HG02588 (cell line): ENCODE measurements at regions not wholly inside any gene's neighbourhood (a gene's known extent, or its start where the extent isn't known, plus 50 kb on each side); places are given as distances from the start of the nearest gene placed in this dataset.

Experiments used
- ATAC-seq: cut with Tn5 transposase; IDR thresholded peaks from one replicate; pipeline ENCODE4 v1.9.1; 2021; ENCODE audit warnings: mild to moderate bottlenecking, moderate library complexity; ENCODE audit not compliant: unreplicated experiment

GRCh38 chr17:13921841-13922776, 147.2 kb upstream of the COX10 start:
- no peak for ATAC-seq

GRCh38 chr17:13922885-13923284, 146.4 kb upstream of the COX10 start:
- no peak for ATAC-seq

- ATAC-seq: no peak
Observed at GRCh38 chr17:13925579-13925978, 143.7 kb upstream of the COX10 start.

- peak; percentile 67 for ATAC-seq
Observed at GRCh38 chr17:13931111-13931526, 138.2 kb upstream of the COX10 start.

GRCh38 chr17:13931800-13932460, 137.4 kb upstream of the COX10 start:
- ATAC-seq: no peak

- no peak for ATAC-seq
Observed at GRCh38 chr17:13933441-13934276, 135.6 kb upstream of the COX10 start.

- ATAC-seq: no peak
Observed at GRCh38 chr17:13939222-13939621, 130.1 kb upstream of the COX10 start.

- ATAC-seq: no peak
Observed at GRCh38 chr17:13940858-13941665, 128.2 kb upstream of the COX10 start.

GRCh38 chr17:13941781-13942180, 127.5 kb upstream of the COX10 start:
- ATAC-seq: no peak

- no peak for ATAC-seq
Observed at GRCh38 chr17:13943909-13944308, 125.4 kb upstream of the COX10 start.

- no peak for ATAC-seq
Observed at GRCh38 chr17:13947499-13947898, 121.8 kb upstream of the COX10 start.

GRCh38 chr17:13952009-13952750, 117.1 kb upstream of the COX10 start:
- no peak for ATAC-seq

GRCh38 chr17:13953841-13954240, 115.5 kb upstream of the COX10 start:
- no peak for ATAC-seq

GRCh38 chr17:13957636-13958035, 111.7 kb upstream of the COX10 start:
- ATAC-seq: no peak

- no peak for ATAC-seq
Observed at GRCh38 chr17:13958773-13959172, 110.5 kb upstream of the COX10 start.

- no peak for ATAC-seq
Observed at GRCh38 chr17:13961265-13961664, 108.0 kb upstream of the COX10 start.

GRCh38 chr17:13962716-13963240, 106.5 kb upstream of the COX10 start:
- ATAC-seq: no peak

GRCh38 chr17:13967416-13967815, 101.9 kb upstream of the COX10 start:
- ATAC-seq: no peak

GRCh38 chr17:13970531-13970930, 98.8 kb upstream of the COX10 start:
- ATAC-seq: no peak
